ENCODE measurements at regions not wholly inside any gene's neighbourhood (a gene's known extent, or its start where the extent isn't known, plus 50 kb on each side); places are given as distances from the start of the nearest gene placed in this dataset.

GRCh38 chr12:127193341-127193740, 1073.6 kb upstream of the TMEM132C start:
- no peaks in the 10 kb centered on the region for H3K27me3 ChIP-seq (ENCODE audit: control insufficient read depth in 3 of 3, insufficient read depth in 3 of 3, low read depth in 1 of 3, low read length in 3 of 3)
- H2BK5ac ChIP-seq (ENCODE audit: low read length), result no peak overlapping the region
- no peak overlapping the region for H2BK120ac ChIP-seq (ENCODE audit: low read depth, low read length)
- H2AK5ac ChIP-seq (ENCODE audit: low read depth, low read length), result no peak overlapping the region
- no peaks in the 10 kb centered on the region for H3K79me1 ChIP-seq (ENCODE audit: low read depth, low read length)
- no peak overlapping the region for H3K4ac ChIP-seq (ENCODE audit: low read length)
- no peak overlapping the region for H3K27ac ChIP-seq (replicated peaks; ENCODE audit: low read length)
- no peak overlapping the region for H3K9ac ChIP-seq (ENCODE audit: low read depth, low read length, poor library complexity)
- H3K36me3 ChIP-seq (replicated peaks in 1 of 2; ENCODE audit: control insufficient read depth in 2 of 2, insufficient read depth in 2 of 2, low read length in 2 of 2), result no peaks in the 10 kb centered on the region
- peaks cover 0 to 4% of the 10 kb centered on the region in 2 donors for H3K4me1 ChIP-seq (ENCODE audit: control insufficient read depth in 2 of 2, insufficient read depth in 1 of 2, low read depth in 1 of 2, low read length in 2 of 2)
- no peak overlapping the region for H2AFZ ChIP-seq (ENCODE audit: low read length)
- no peak overlapping the region for H3K14ac ChIP-seq (ENCODE audit: low read length)
- no peak overlapping the region for H4K91ac ChIP-seq (ENCODE audit: low read depth, low read length, poor library complexity)
- H2BK12ac ChIP-seq (ENCODE audit: low read length), result no peak overlapping the region
- no peak overlapping the region for H3K4me3 ChIP-seq (ENCODE audit: low read length in 2 of 2)
- H2BK15ac ChIP-seq (ENCODE audit: low read length), result no peak overlapping the region
- H3K9me3 ChIP-seq (replicated peaks in 1 of 2; ENCODE audit: control insufficient read depth in 2 of 2, insufficient read depth in 1 of 2, low read depth in 1 of 2, low read length in 2 of 2), result peaks cover 0 to 1% of the 10 kb centered on the region in 2 donors
- H3K23ac ChIP-seq (ENCODE audit: low read depth, low read length, poor library complexity), result no peak overlapping the region
- WGBS, 2 donors (ENCODE audit: extremely low coverage in 2 of 2, insufficient read length in 2 of 2, insufficient replicate concordance in 1 of 2), result no CpG with 5 or more reads among the region's 2 CpGs
- DNase-seq (ENCODE audit: low spot score), result no peak
- H3K4me2 ChIP-seq (ENCODE audit: insufficient read depth, low read length, poor library complexity, severe bottlenecking), result no peak overlapping the region
- H4K8ac ChIP-seq (ENCODE audit: low read depth, low read length), result no peak overlapping the region
- no peak overlapping the region for H3K18ac ChIP-seq (ENCODE audit: low read length)

- Histone ChIP-seq H3K4me2 (ENCODE audit: insufficient read depth, low read length, poor library complexity, severe bottlenecking) (no peak overlapping the region), H2BK5ac (ENCODE audit: low read length) (no peak overlapping the region), H4K8ac (ENCODE audit: low read depth, low read length) (no peak overlapping the region), H3K27ac (replicated peaks; ENCODE audit: low read length) (no peak overlapping the region), H3K23ac (ENCODE audit: low read depth, low read length, poor library complexity) (no peak overlapping the region), H3K9me3 (replicated peaks in 1 of 2; ENCODE audit: control insufficient read depth in 2 of 2, insufficient read depth in 1 of 2, low read depth in 1 of 2, low read length in 2 of 2) (peaks cover 0 to 1% of the 10 kb centered on the region in 2 donors), H2AFZ (ENCODE audit: low read length) (no peak overlapping the region), H4K91ac (ENCODE audit: low read depth, low read length, poor library complexity) (no peak overlapping the region), H3K4me1 (ENCODE audit: control insufficient read depth in 2 of 2, insufficient read depth in 1 of 2, low read depth in 1 of 2, low read length in 2 of 2) (peaks cover 0 to 4% of the 10 kb centered on the region in 2 donors), H3K4me3 (ENCODE audit: low read length in 2 of 2) (no peak overlapping the region), H3K14ac (ENCODE audit: low read length) (no peak overlapping the region), H2BK120ac (ENCODE audit: low read depth, low read length) (no peak overlapping the region), H3K36me3 (replicated peaks in 1 of 2; ENCODE audit: control insufficient read depth in 2 of 2, insufficient read depth in 2 of 2, low read length in 2 of 2) (no peaks in the 10 kb centered on the region), H2BK15ac (ENCODE audit: low read length) (no peak overlapping the region), H3K79me1 (ENCODE audit: low read depth, low read length) (no peaks in the 10 kb centered on the region), H2BK12ac (ENCODE audit: low read length) (no peak overlapping the region), H3K4ac (ENCODE audit: low read length) (no peak overlapping the region), H3K27me3 (ENCODE audit: control insufficient read depth in 3 of 3, insufficient read depth in 3 of 3, low read depth in 1 of 3, low read length in 3 of 3) (no peaks in the 10 kb centered on the region), H2AK5ac (ENCODE audit: low read depth, low read length) (no peak overlapping the region), H3K18ac (ENCODE audit: low read length) (no peak overlapping the region), H3K9ac (ENCODE audit: low read depth, low read length, poor library complexity) (no peak overlapping the region)
- no CpG with 5 or more reads among the region's 3 CpGs for WGBS, 2 donors (ENCODE audit: extremely low coverage in 2 of 2, insufficient read length in 2 of 2, insufficient replicate concordance in 1 of 2)
- no peak for DNase-seq (ENCODE audit: low spot score)
These were observed 1072.8 kb upstream of the TMEM132C start for GRCh38 chr12:127194176-127194575.

GRCh38 chr12:127205781-127206555, 1061.0 kb upstream of the TMEM132C start:
- Histone ChIP-seq H2BK15ac (ENCODE audit: low read length) (no peak overlapping the region), H3K27me3 (ENCODE audit: control insufficient read depth in 3 of 3, insufficient read depth in 3 of 3, low read depth in 1 of 3, low read length in 3 of 3) (no peaks in the 10 kb centered on the region), H3K79me1 (ENCODE audit: low read depth, low read length) (no peaks in the 10 kb centered on the region), H2AK5ac (ENCODE audit: low read depth, low read length) (no peak overlapping the region), H2BK120ac (ENCODE audit: low read depth, low read length) (no peak overlapping the region), H2BK5ac (ENCODE audit: low read length) (no peak overlapping the region), H4K91ac (ENCODE audit: low read depth, low read length, poor library complexity) (no peak overlapping the region), H3K9ac (ENCODE audit: low read depth, low read length, poor library complexity) (no peak overlapping the region), H3K4me2 (ENCODE audit: insufficient read depth, low read length, poor library complexity, severe bottlenecking) (no peak overlapping the region), H3K9me3 (replicated peaks in 1 of 2; ENCODE audit: control insufficient read depth in 2 of 2, insufficient read depth in 1 of 2, low read depth in 1 of 2, low read length in 2 of 2) (no peaks in the 10 kb centered on the region), H2AFZ (ENCODE audit: low read length) (no peak overlapping the region), H3K27ac (replicated peaks; ENCODE audit: low read length) (no peak overlapping the region), H3K18ac (ENCODE audit: low read length) (no peak overlapping the region), H3K4me1 (ENCODE audit: control insufficient read depth in 2 of 2, insufficient read depth in 1 of 2, low read depth in 1 of 2, low read length in 2 of 2) (no peaks in the 10 kb centered on the region), H3K4ac (ENCODE audit: low read length) (no peak overlapping the region), H2BK12ac (ENCODE audit: low read length) (no peak overlapping the region), H3K14ac (ENCODE audit: low read length) (no peak overlapping the region), H4K8ac (ENCODE audit: low read depth, low read length) (no peak overlapping the region), H3K23ac (ENCODE audit: low read depth, low read length, poor library complexity) (no peak overlapping the region), H3K4me3 (ENCODE audit: low read length in 2 of 2) (no peak overlapping the region), H3K36me3 (replicated peaks in 1 of 2; ENCODE audit: control insufficient read depth in 2 of 2, insufficient read depth in 2 of 2, low read length in 2 of 2) (no peaks in the 10 kb centered on the region)
- no peak for DNase-seq (ENCODE audit: low spot score)
- WGBS, 2 donors (ENCODE audit: extremely low coverage in 2 of 2, insufficient read length in 2 of 2, insufficient replicate concordance in 1 of 2), result no CpG with 5 or more reads among the region's 3 CpGs

- Histone ChIP-seq H3K4ac (ENCODE audit: low read length) (no peak overlapping the region), H2BK12ac (ENCODE audit: low read length) (no peak overlapping the region), H3K18ac (ENCODE audit: low read length) (no peak overlapping the region), H4K8ac (ENCODE audit: low read depth, low read length) (no peak overlapping the region), H3K9me3 (replicated peaks in 1 of 2; ENCODE audit: control insufficient read depth in 2 of 2, insufficient read depth in 1 of 2, low read depth in 1 of 2, low read length in 2 of 2) (peaks cover 0 to 3% of the 10 kb centered on the region in 2 donors), H3K4me2 (ENCODE audit: insufficient read depth, low read length, poor library complexity, severe bottlenecking) (no peak overlapping the region), H3K4me1 (ENCODE audit: control insufficient read depth in 2 of 2, insufficient read depth in 1 of 2, low read depth in 1 of 2, low read length in 2 of 2) (peaks cover 0 to 5% of the 10 kb centered on the region in 2 donors), H3K14ac (ENCODE audit: low read length) (no peak overlapping the region), H3K4me3 (ENCODE audit: low read length in 2 of 2) (no peak overlapping the region), H3K27ac (replicated peaks; ENCODE audit: low read length) (no peak overlapping the region), H3K36me3 (replicated peaks in 1 of 2; ENCODE audit: control insufficient read depth in 2 of 2, insufficient read depth in 2 of 2, low read length in 2 of 2) (peaks cover 0 to 2% of the 10 kb centered on the region in 2 donors), H2BK120ac (ENCODE audit: low read depth, low read length) (no peak overlapping the region), H3K9ac (ENCODE audit: low read depth, low read length, poor library complexity) (no peak overlapping the region), H4K91ac (ENCODE audit: low read depth, low read length, poor library complexity) (no peak overlapping the region), H2BK5ac (ENCODE audit: low read length) (no peak overlapping the region), H3K27me3 (ENCODE audit: control insufficient read depth in 3 of 3, insufficient read depth in 3 of 3, low read depth in 1 of 3, low read length in 3 of 3) (no peaks in the 10 kb centered on the region), H3K23ac (ENCODE audit: low read depth, low read length, poor library complexity) (no peak overlapping the region), H3K79me1 (ENCODE audit: low read depth, low read length) (no peaks in the 10 kb centered on the region), H2AFZ (ENCODE audit: low read length) (no peak overlapping the region), H2AK5ac (ENCODE audit: low read depth, low read length) (no peak overlapping the region), H2BK15ac (ENCODE audit: low read length) (no peak overlapping the region)
- no CpG with 5 or more reads among the region's 2 CpGs for WGBS, 2 donors (ENCODE audit: extremely low coverage in 2 of 2, insufficient read length in 2 of 2, insufficient replicate concordance in 1 of 2)
- no peak for DNase-seq (ENCODE audit: low spot score)
These were observed 1057.7 kb upstream of the TMEM132C start for GRCh38 chr12:127209318-127209717.
